ENCODE measurements at regions not wholly inside any gene's neighbourhood (a gene's known extent, or its start where the extent isn't known, plus 50 kb on each side); places are given as distances from the start of the nearest gene placed in this dataset.

DNA sequence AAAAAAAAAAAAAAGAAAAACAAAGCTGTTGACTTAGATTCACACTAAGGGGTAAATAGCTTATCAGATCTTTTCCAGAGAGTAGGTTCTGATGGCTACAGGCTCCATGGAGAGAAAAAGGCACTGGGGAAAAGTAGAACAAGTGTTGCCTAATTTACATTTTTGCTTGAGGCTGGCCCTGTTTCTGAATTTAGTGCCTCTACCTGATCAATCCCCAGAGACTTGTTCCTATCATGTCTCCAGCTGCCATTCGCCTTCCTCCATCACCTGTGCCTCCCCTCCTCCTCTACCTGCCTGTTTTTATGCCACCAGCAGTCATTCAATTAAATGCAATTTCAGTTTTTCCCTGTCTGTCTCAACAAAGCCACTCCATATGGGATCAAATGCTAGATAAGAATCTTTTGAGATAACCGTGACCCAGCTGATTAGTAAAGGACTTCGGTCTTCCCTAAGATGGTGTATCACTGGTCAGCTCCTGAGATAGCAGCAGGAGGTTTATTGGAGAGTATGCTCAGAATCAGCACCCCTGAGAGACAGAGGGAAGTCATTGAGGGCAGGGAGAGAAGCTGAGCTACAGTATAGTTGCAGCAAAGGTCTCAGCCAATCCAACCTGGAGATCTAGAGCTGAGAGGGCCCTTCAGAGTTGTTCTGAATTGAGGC is 88.1 kb upstream of the GADL1 start:
- H3K4me3 ChIP-seq = no peak overlapping the region
- no peaks in the 10 kb centered on the region for H3K79me2 ChIP-seq (replicated peaks; ENCODE audit: insufficient read depth)
- Mint-ChIP-seq H3K9me3 (no peaks in the 10 kb centered on the region), H3K27me3 (ENCODE audit: insufficient read depth, low read depth, poor library complexity) (peaks cover 6% of the 10 kb centered on the region), H3K36me3 (ENCODE audit: low read depth) (no peaks in the 10 kb centered on the region), H3K4me3 (no peak overlapping the region), H3K4me1 (peaks cover 9% of the 10 kb centered on the region), H3K27ac (no peak overlapping the region)
- H3K27me3 ChIP-seq (ENCODE audit: insufficient read depth) = no peaks in the 10 kb centered on the region
- DNase-seq (ENCODE audit: low spot score) (no peak), ATAC-seq (no peak)
- H3K27ac ChIP-seq (ENCODE audit: low read depth) = no peak overlapping the region
- 0 out of 2 replicates have a peak, but pooled peaks cover 6% of the 10 kb centered on the region for H3K4me1 ChIP-seq (ENCODE audit: insufficient read depth)
- H3K9me2 ChIP-seq (ENCODE audit: insufficient read depth) = no peaks in the 10 kb centered on the region
- no peaks in the 10 kb centered on the region for H4K20me1 ChIP-seq (replicated peaks; ENCODE audit: insufficient read depth)
- H3F3A ChIP-seq (replicated peaks; ENCODE audit: low read depth) = no peaks in the 10 kb centered on the region
- TF ChIP-seq ZNF114 (CRISPR knock-in tag; IDR thresholded peaks at IDR 0.05) (no peak), EZH2 (IDR thresholded peaks at IDR 0.05; ENCODE audit: low read depth, unreplicated experiment) (no peak), ZNF331 (CRISPR knock-in tag; IDR thresholded peaks at IDR 0.05; ENCODE audit: low read depth) (no peak), POLR2AphosphoS5 (IDR thresholded peaks at IDR 0.05; ENCODE audit: low read depth) (no peak), CREB1 (CRISPR knock-in tag; IDR thresholded peaks at IDR 0.05; ENCODE audit: low read depth) (no peak), STAT1 (IDR thresholded peaks at IDR 0.05; ENCODE audit: unreplicated experiment) (no peak), EZH2phosphoT487 (IDR thresholded peaks at IDR 0.05; ENCODE audit: unreplicated experiment) (no peak)
- TF ChIP-seq, protein P1, sequence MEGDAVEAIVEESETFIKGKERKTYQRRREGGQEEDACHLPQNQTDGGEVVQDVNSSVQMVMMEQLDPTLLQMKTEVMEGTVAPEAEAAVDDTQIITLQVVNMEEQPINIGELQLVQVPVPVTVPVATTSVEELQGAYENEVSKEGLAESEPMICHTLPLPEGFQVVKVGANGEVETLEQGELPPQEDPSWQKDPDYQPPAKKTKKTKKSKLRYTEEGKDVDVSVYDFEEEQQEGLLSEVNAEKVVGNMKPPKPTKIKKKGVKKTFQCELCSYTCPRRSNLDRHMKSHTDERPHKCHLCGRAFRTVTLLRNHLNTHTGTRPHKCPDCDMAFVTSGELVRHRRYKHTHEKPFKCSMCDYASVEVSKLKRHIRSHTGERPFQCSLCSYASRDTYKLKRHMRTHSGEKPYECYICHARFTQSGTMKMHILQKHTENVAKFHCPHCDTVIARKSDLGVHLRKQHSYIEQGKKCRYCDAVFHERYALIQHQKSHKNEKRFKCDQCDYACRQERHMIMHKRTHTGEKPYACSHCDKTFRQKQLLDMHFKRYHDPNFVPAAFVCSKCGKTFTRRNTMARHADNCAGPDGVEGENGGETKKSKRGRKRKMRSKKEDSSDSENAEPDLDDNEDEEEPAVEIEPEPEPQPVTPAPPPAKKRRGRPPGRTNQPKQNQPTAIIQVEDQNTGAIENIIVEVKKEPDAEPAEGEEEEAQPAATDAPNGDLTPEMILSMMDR (conservative IDR thresholded peaks at IDR 0.05; ENCODE audit: low read depth in 2 of 2) = no peak
- TF ChIP-seq, protein P2, sequence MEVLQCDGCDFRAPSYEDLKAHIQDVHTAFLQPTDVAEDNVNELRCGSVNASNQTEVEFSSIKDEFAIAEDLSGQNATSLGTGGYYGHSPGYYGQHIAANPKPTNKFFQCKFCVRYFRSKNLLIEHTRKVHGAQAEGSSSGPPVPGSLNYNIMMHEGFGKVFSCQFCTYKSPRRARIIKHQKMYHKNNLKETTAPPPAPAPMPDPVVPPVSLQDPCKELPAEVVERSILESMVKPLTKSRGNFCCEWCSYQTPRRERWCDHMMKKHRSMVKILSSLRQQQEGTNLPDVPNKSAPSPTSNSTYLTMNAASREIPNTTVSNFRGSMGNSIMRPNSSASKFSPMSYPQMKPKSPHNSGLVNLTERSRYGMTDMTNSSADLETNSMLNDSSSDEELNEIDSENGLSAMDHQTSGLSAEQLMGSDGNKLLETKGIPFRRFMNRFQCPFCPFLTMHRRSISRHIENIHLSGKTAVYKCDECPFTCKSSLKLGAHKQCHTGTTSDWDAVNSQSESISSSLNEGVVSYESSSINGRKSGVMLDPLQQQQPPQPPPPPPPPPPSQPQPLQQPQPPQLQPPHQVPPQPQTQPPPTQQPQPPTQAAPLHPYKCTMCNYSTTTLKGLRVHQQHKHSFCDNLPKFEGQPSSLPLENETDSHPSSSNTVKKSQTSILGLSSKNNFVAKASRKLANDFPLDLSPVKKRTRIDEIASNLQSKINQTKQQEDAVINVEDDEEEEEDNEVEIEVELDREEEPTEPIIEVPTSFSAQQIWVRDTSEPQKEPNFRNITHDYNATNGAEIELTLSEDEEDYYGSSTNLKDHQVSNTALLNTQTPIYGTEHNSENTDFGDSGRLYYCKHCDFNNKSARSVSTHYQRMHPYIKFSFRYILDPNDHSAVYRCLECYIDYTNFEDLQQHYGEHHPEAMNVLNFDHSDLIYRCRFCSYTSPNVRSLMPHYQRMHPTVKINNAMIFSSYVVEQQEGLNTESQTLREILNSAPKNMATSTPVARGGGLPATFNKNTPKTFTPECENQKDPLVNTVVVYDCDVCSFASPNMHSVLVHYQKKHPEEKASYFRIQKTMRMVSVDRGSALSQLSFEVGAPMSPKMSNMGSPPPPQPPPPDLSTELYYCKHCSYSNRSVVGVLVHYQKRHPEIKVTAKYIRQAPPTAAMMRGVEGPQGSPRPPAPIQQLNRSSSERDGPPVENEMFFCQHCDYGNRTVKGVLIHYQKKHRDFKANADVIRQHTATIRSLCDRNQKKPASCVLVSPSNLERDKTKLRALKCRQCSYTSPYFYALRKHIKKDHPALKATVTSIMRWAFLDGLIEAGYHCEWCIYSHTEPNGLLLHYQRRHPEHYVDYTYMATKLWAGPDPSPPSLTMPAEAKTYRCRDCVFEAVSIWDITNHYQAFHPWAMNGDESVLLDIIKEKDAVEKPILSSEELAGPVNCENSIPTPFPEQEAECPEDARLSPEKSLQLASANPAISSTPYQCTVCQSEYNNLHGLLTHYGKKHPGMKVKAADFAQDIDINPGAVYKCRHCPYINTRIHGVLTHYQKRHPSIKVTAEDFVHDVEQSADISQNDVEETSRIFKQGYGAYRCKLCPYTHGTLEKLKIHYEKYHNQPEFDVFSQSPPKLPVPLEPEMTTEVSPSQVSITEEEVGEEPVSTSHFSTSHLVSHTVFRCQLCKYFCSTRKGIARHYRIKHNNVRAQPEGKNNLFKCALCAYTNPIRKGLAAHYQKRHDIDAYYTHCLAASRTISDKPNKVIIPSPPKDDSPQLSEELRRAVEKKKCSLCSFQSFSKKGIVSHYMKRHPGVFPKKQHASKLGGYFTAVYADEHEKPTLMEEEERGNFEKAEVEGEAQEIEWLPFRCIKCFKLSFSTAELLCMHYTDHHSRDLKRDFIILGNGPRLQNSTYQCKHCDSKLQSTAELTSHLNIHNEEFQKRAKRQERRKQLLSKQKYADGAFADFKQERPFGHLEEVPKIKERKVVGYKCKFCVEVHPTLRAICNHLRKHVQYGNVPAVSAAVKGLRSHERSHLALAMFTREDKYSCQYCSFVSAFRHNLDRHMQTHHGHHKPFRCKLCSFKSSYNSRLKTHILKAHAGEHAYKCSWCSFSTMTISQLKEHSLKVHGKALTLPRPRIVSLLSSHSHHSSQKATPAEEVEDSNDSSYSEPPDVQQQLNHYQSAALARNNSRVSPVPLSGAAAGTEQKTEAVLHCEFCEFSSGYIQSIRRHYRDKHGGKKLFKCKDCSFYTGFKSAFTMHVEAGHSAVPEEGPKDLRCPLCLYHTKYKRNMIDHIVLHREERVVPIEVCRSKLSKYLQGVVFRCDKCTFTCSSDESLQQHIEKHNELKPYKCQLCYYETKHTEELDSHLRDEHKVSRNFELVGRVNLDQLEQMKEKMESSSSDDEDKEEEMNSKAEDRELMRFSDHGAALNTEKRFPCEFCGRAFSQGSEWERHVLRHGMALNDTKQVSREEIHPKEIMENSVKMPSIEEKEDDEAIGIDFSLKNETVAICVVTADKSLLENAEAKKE (CRISPR knock-in tag; IDR thresholded peaks at IDR 0.05) = no peak
- TF ChIP-seq, protein P3, sequence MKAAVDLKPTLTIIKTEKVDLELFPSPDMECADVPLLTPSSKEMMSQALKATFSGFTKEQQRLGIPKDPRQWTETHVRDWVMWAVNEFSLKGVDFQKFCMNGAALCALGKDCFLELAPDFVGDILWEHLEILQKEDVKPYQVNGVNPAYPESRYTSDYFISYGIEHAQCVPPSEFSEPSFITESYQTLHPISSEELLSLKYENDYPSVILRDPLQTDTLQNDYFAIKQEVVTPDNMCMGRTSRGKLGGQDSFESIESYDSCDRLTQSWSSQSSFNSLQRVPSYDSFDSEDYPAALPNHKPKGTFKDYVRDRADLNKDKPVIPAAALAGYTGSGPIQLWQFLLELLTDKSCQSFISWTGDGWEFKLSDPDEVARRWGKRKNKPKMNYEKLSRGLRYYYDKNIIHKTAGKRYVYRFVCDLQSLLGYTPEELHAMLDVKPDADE (IDR thresholded peaks at IDR 0.05) = no peak
- H3K4me2 ChIP-seq = no peak overlapping the region
- H2AFZ ChIP-seq = peak overlapping the region; percentile 54; the same call in 1 of the 2 replicates
- H3K36me3 ChIP-seq (ENCODE audit: insufficient read depth) = no peaks in the 10 kb centered on the region
